ENCODE measurements at regions not wholly inside any gene's neighbourhood (a gene's known extent, or its start where the extent isn't known, plus 50 kb on each side); places are given as distances from the start of the nearest gene placed in this dataset.

GRCh38 chr10:70950037-70950436 lies 61.7 kb upstream of the PCBD1 start:
- Histone ChIP-seq H3K4me2 (ENCODE audit: insufficient read depth, low read length) (no peak overlapping the region), H3K27me3 (ENCODE audit: insufficient read depth, low read length, poor library complexity) (peaks cover 18% of the 10 kb centered on the region), H3K4me1 (ENCODE audit: insufficient read depth, low read length) (no peaks in the 10 kb centered on the region), H3K9ac (ENCODE audit: low read depth, low read length) (no peak overlapping the region), H4K20me1 (ENCODE audit: insufficient read depth, low read length) (no peaks in the 10 kb centered on the region), H3K36me3 (ENCODE audit: insufficient read depth, low read length) (no peaks in the 10 kb centered on the region), H3K4me3 (ENCODE audit: low read depth in 1 of 2, low read length in 2 of 2) (no peak overlapping the region), H2AFZ (ENCODE audit: low read depth, low read length) (no peak overlapping the region), H3K27ac (ENCODE audit: low read length) (no peak overlapping the region), H3K79me2 (ENCODE audit: insufficient read depth, low read length) (no peaks in the 10 kb centered on the region), H3K9me3 (ENCODE audit: insufficient read depth, low read length, severe bottlenecking) (no peaks in the 10 kb centered on the region)
- no peak for DNase-seq
- TF ChIP-seq EZH2 (IDR thresholded peaks at IDR 0.05; ENCODE audit: borderline replicate concordance, low read depth, low read length, severe bottlenecking): no peak
- TF ChIP-seq, protein P1, sequence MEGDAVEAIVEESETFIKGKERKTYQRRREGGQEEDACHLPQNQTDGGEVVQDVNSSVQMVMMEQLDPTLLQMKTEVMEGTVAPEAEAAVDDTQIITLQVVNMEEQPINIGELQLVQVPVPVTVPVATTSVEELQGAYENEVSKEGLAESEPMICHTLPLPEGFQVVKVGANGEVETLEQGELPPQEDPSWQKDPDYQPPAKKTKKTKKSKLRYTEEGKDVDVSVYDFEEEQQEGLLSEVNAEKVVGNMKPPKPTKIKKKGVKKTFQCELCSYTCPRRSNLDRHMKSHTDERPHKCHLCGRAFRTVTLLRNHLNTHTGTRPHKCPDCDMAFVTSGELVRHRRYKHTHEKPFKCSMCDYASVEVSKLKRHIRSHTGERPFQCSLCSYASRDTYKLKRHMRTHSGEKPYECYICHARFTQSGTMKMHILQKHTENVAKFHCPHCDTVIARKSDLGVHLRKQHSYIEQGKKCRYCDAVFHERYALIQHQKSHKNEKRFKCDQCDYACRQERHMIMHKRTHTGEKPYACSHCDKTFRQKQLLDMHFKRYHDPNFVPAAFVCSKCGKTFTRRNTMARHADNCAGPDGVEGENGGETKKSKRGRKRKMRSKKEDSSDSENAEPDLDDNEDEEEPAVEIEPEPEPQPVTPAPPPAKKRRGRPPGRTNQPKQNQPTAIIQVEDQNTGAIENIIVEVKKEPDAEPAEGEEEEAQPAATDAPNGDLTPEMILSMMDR (IDR thresholded peaks at IDR 0.05; ENCODE audit: borderline replicate concordance, extremely low read depth, low read length, poor library complexity, severe bottlenecking): no peak
- no peak for ATAC-seq (ENCODE audit: insufficient read depth, low read depth)

DNA sequence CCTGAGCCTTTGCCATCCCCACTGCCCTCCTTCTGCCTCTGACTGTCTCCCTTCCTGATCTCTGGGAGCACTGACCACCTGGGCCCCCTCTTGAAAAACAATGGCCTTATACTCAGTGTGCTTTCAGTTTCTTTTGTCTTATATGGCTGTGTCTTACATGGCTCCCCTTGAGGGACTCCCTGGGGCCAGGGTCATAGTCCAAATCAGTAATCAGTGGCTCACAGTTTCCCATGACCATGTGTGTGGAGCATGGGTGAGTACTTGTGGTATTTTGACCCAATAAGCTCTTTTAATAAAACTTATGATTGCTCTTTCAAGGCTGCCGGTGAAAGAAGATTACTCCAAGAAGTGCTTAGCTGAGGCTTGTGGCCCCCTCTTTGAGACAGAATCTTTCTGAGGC lies 62.4 kb upstream of the PCBD1 start:
- H4K20me1 ChIP-seq (ENCODE audit: insufficient read depth, low read length): no peaks in the 10 kb centered on the region
- H3K4me2 ChIP-seq (ENCODE audit: insufficient read depth, low read length): no peak overlapping the region
- H3K27ac ChIP-seq (ENCODE audit: low read length): no peak overlapping the region
- H3K79me2 ChIP-seq (ENCODE audit: insufficient read depth, low read length): no peaks in the 10 kb centered on the region
- H3K27me3 ChIP-seq (ENCODE audit: insufficient read depth, low read length, poor library complexity): peaks cover 18% of the 10 kb centered on the region
- ATAC-seq (ENCODE audit: insufficient read depth, low read depth) (no peak), DNase-seq (no peak)
- no peak overlapping the region for H2AFZ ChIP-seq (ENCODE audit: low read depth, low read length)
- no peaks in the 10 kb centered on the region for H3K36me3 ChIP-seq (ENCODE audit: insufficient read depth, low read length)
- no peaks in the 10 kb centered on the region for H3K9me3 ChIP-seq (ENCODE audit: insufficient read depth, low read length, severe bottlenecking)
- no peaks in the 10 kb centered on the region for H3K4me1 ChIP-seq (ENCODE audit: insufficient read depth, low read length)
- H3K4me3 ChIP-seq (ENCODE audit: low read depth in 1 of 2, low read length in 2 of 2): no peak overlapping the region
- no peak overlapping the region for H3K9ac ChIP-seq (ENCODE audit: low read depth, low read length)
- no peak for TF ChIP-seq EZH2 (IDR thresholded peaks at IDR 0.05; ENCODE audit: borderline replicate concordance, low read depth, low read length, severe bottlenecking)

DNA sequence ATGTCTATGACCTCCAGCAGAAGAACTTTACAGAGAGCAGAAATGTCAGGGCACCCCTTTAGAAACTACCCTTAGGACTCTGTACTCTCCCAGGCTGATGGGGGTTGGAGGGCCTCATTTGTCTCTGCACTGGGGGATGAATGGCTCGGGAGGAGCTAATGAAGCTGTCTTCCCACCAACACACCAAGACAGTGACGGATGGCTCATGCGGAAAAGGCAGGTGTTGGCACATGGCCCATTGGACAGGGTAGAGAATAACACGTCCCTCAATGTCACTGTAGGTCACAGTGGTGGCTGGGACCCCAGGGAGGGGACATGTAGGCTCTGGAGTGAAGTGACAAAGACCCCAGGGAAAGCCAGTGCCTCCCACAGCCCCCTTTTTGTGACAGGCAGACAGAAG lies 64.0 kb upstream of the PCBD1 start:
- H3K4me2 ChIP-seq (ENCODE audit: insufficient read depth, low read length): no peak overlapping the region
- H3K9ac ChIP-seq (ENCODE audit: low read depth, low read length): no peak overlapping the region
- H3K79me2 ChIP-seq (ENCODE audit: insufficient read depth, low read length): no peaks in the 10 kb centered on the region
- TF ChIP-seq EZH2 (IDR thresholded peaks at IDR 0.05; ENCODE audit: borderline replicate concordance, low read depth, low read length, severe bottlenecking): no peak
- TF ChIP-seq, protein P1 (IDR thresholded peaks at IDR 0.05; ENCODE audit: borderline replicate concordance, extremely low read depth, low read length, poor library complexity, severe bottlenecking): no peak
- H3K27me3 ChIP-seq (ENCODE audit: insufficient read depth, low read length, poor library complexity): peaks cover 18% of the 10 kb centered on the region
- DNase-seq: no peak
- H3K36me3 ChIP-seq (ENCODE audit: insufficient read depth, low read length): no peaks in the 10 kb centered on the region
- no peaks in the 10 kb centered on the region for H3K9me3 ChIP-seq (ENCODE audit: insufficient read depth, low read length, severe bottlenecking)
- H4K20me1 ChIP-seq (ENCODE audit: insufficient read depth, low read length): no peaks in the 10 kb centered on the region
- no peak overlapping the region for H2AFZ ChIP-seq (ENCODE audit: low read depth, low read length)
- H3K4me3 ChIP-seq (ENCODE audit: low read depth in 1 of 2, low read length in 2 of 2): no peak overlapping the region
- H3K27ac ChIP-seq (ENCODE audit: low read length): no peak overlapping the region
- ATAC-seq (ENCODE audit: insufficient read depth, low read depth): no peak
- no peaks in the 10 kb centered on the region for H3K4me1 ChIP-seq (ENCODE audit: insufficient read depth, low read length)

DNA sequence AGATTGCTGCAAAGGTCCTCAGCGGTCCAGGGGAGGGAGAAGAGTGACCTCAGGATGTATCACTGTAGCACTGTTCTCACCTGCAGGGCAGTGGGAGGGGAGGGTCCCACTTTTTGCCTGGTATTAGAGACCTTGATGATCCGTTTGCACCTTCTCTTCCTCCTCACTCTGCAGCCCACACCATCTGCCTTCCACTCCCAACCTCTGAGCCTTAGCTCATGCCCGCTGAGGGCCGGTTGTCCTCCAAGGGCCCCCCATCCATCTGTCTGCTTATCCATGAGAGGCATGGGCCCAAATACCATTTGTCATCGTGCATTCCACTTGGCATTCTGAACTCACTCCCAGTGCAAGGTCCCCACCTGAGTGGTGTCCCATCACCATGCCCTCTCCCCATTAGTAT lies 64.6 kb upstream of the PCBD1 start:
- H3K27me3 ChIP-seq (ENCODE audit: insufficient read depth, low read length, poor library complexity): peaks cover 18% of the 10 kb centered on the region
- ATAC-seq (ENCODE audit: insufficient read depth, low read depth) (no peak), DNase-seq (no peak)
- H3K27ac ChIP-seq (ENCODE audit: low read length): no peak overlapping the region
- no peaks in the 10 kb centered on the region for H3K9me3 ChIP-seq (ENCODE audit: insufficient read depth, low read length, severe bottlenecking)
- H3K4me3 ChIP-seq (ENCODE audit: low read depth in 1 of 2, low read length in 2 of 2): no peak overlapping the region
- no peak overlapping the region for H3K9ac ChIP-seq (ENCODE audit: low read depth, low read length)
- no peak overlapping the region for H3K4me2 ChIP-seq (ENCODE audit: insufficient read depth, low read length)
- no peaks in the 10 kb centered on the region for H3K36me3 ChIP-seq (ENCODE audit: insufficient read depth, low read length)
- H4K20me1 ChIP-seq (ENCODE audit: insufficient read depth, low read length): no peaks in the 10 kb centered on the region
- no peaks in the 10 kb centered on the region for H3K79me2 ChIP-seq (ENCODE audit: insufficient read depth, low read length)
- TF ChIP-seq EZH2 (IDR thresholded peaks at IDR 0.05; ENCODE audit: borderline replicate concordance, low read depth, low read length, severe bottlenecking): no peak
- TF ChIP-seq, protein P1 (IDR thresholded peaks at IDR 0.05; ENCODE audit: borderline replicate concordance, extremely low read depth, low read length, poor library complexity, severe bottlenecking): no peak
- H3K4me1 ChIP-seq (ENCODE audit: insufficient read depth, low read length): no peaks in the 10 kb centered on the region
- H2AFZ ChIP-seq (ENCODE audit: low read depth, low read length): no peak overlapping the region
